ENCODE measurements at regions not wholly inside any gene's neighbourhood (a gene's known extent, or its start where the extent isn't known, plus 50 kb on each side); places are given as distances from the start of the nearest gene placed in this dataset.

GRCh38 chr6:7468382-7469081 lies 72.9 kb upstream of the DSP start:
- peak; percentile 3 for DNase-seq

DNA sequence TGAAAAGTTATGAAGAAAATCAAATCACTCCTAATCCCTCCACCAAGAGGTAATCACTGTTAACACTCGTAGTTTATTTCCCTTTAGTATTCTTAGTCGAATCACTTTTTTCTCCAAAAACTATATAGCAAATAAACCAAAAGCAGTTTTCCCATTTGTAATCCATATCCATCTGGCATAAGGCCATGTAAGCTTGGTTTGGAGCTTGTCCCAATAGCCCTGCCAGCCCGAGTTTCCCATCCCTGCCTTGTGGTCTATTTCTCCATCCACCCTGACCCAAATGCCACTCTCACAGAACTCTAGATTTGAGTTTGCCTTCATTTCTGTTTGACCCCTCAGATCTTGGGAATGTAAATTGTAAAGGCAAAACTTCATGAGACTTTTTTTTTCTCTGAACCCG lies 71.8 kb upstream of the DSP start:
- DNase-seq, result no peak

DNA sequence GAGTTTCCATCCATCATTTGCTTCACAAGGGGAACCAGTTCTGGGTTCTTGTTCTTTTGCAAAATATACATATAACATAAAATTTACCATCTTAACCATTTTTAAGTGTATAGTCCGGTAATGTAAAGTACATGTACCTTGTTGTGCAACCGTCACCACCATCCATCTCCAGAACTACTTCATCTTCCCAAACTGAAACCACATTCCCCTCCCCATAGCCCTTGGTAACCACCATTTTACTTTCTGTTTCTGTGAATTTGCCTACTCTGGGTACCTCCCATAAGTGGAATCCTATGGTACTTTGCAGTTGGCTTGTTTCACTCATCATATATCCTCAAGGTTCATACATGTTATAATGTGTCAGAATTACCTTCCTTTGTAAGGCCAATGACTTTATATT lies 70.3 kb upstream of the DSP start:
- no peak for DNase-seq

DNA sequence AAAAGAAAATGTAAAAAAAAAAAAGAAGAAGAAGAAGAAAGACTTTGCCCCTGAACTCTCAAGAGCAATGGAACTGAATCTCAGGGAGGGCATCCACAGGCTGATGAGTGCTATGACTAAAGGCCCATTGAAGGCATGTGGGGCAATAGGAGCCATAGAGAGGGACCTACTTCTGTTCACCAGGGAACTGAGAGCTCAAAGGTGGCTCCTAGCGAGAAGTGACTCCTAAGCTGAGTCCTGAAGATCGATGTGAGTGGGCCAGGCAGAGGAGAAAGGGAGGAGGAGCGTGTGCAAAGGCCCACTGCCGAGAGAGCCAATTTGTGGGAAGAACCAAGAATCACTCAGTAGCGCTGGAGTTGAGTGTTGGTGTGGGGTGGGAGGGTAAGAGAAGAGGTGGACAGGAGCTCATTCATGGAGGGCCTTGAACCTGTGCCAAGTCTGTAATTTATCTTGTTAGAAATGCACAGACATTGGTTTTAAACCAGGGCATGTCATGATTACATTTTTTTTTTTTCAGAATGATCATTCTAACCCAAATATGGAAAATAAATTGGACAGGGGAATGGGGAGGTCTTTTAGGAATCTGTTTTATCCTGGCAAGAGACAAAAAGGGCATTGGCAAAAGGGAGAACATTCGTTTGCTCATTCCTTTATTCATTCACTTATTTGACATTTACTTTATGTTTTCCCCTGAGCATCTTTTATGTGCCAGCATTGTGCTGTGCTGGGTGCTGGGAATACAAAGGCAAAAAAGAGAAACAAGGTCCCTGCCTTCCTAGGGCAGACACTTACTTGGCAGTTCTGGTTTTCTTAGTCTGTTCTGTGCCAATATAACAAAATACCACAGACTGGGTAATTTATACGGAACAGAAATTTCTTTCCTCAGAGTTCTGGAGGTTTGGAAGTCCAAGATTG lies 67.4 kb upstream of the DSP start:
- no peak for DNase-seq

DNA sequence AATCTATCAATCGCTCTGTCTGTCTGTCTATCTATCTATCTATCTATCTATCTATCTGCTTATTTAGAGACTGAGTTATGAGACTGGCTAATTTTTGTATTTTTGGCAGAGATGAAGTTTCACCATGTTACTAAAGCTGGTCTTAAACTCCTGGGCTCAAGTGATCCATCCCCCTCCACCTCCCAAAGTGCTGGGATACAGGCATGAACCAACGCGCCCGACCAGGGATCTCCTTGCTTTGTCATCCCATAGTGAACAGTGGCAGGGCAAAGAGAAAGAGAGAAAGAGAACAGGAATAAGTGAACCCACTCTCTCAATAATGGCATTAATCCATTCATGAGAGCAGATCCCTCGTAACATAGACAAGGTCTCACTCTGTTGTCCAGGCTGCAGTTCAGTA lies 66.4 kb upstream of the DSP start:
- DNase-seq, result no peak

- DNase-seq, result peak; percentile 6
Measured at GRCh38 chr6:7479801-7480266, 61.6 kb upstream of the DSP start.

GRCh38 chr6:7484666-7485065 lies 56.8 kb upstream of the DSP start:
- DNase-seq, result no peak

DNA sequence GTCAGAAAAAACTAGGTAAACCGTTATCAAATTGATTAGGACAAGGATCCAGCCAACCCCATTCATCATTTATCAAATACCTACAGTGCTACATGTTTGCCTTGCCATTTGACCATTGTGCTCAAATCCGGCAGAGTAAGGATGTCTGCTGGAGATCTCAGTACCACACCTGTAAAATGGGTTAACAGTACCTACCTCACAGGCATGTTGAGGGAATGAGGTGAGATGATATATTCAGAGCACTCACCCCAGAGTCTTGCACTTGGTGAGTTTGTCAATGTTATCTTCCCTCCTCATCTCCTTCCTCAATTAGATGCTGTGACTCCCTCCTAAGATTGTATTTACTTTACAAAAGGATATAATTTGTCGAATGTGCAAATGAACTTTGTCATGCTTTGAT lies 54.5 kb upstream of the DSP start:
- DNase-seq, result no peak

DNA sequence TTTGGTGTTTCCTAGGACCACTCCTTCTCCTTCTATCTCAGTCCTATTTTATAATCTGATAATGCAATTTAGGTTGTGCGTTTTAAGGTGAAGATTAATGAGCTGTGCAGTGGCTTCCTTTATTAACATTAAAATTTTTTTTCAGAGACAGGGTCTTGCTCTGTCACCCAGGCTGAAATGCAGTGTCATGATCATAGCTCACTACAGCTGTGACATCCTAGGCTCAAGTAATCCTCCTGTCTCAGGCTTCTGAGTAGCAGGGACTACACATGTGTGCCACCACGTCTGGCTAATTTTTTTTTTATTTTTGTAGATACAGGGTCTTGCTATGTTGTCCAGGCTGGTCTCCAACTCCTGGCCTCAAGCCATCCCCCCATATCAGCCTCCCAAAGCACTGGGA lies 53.0 kb upstream of the DSP start:
- no peak for DNase-seq

DNA sequence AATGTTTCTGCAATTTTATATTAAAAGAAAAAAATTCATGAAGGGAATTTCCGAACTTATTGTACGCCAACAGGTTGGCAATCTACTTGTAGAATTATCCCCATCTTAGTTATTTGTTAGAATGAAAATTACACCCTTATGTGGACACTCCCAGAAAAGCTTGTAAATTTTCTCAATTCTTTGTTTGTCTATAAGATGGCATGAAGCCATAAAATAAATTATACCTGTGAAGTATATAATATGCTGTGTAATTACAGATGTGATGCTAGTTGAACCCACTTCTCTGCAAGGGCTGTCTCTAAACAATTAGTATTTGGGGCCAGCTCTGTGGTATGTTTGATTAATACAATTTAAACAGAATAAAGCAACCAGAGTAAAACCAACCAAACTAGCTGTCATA lies 52.1 kb upstream of the DSP start:
- DNase-seq, result no peak
